Esophagus squamous epithelium (tissue), 5 donors: ENCODE measurements at regions not wholly inside any gene's neighbourhood (a gene's known extent, or its start where the extent isn't known, plus 50 kb on each side); places are given as distances from the start of the nearest gene placed in this dataset.
"Not testable (repeated sequence)": the region's sequence is repeated elsewhere in the genome, so short reads cannot be mapped to it uniquely, and the experiment has no call there.

Experiments
- DNase-seq: peaks from one replicate; lab custom pipeline; 2025; lab: John Stamatoyannopoulos, UW
- H3K27ac ChIP-seq, 4 donors: fragments of 200-600 bp; sonication (generic); one replicate each; pipeline ENCODE4 v1.5.1; 2016 to 2019; ENCODE audit warnings: mild to moderate bottlenecking in 1 of 4
- H3K27me3 ChIP-seq, 4 donors: fragments of 200-600 bp; sonication (generic); 1 replicate in 3 of 4; 2 replicates in 1 of 4; pipeline versions ENCODE4 v1.5.1 to v1.6.0; 2017 to 2021; ENCODE audit warnings: antibody characterized with exemption in 1 of 4
- H3K36me3 ChIP-seq, 3 donors: fragments of 200-600 bp; sonication (generic); one replicate each; pipeline ENCODE4 v1.5.1; 2016 to 2019
- H3K4me1 ChIP-seq, 3 donors: fragments of 200-600 bp; sonication (generic); one replicate each; pipeline ENCODE4 v1.5.1; 2017 to 2019
- H3K4me3 ChIP-seq, 4 donors: fragments of 200-600 bp; sonication (generic); 1 replicate in 3 of 4; 2 replicates in 1 of 4; pipeline ENCODE4 v1.5.1; 2016 to 2019; ENCODE audit warnings: mild to moderate bottlenecking in 2 of 4, moderate library complexity in 1 of 4
- H3K9me3 ChIP-seq, 3 donors: fragments of 200-600 bp; sonication (generic); one replicate each; pipeline ENCODE4 v1.5.1; 2016 to 2019
- POLR2A ChIP-seq, 4 donors: fragments of 450-650 bp; IDR thresholded peaks; one replicate each; pipeline ENCODE4 v1.6.1; 2017; ENCODE audit warnings: antibody characterized with exemption in 4 of 4, mild to moderate bottlenecking in 4 of 4, moderate library complexity in 3 of 4
- WGBS, 2 donors: methylation state at CpG; one replicate each; pipeline ENCODE4 v1.1.5; 2018; 5-methylcytosine and 5-hydroxymethylcytosine counted together
- intact Hi-C: fragments of 100-400 bp; cut with DNase I; formaldehyde crosslinking; loops from one replicate; pipeline ENCODE4 v1.15.0; 2022
- TF ChIP-seq, protein P1 (sequence below), 6 experiments: fragments of 450-650 bp in 4 of 6; fragments of 200-600 bp in 2 of 6; sonication (generic) in 2 of 6; IDR thresholded peaks; one replicate each; pipeline ENCODE4 v1.5.1; 2016 to 2019; ENCODE audit warnings: antibody characterized with exemption in 6 of 6, mild to moderate bottlenecking in 4 of 6, moderate library complexity in 4 of 6
- donor health status: DM: yes; HTN: yes; CAD: no.

DNA sequence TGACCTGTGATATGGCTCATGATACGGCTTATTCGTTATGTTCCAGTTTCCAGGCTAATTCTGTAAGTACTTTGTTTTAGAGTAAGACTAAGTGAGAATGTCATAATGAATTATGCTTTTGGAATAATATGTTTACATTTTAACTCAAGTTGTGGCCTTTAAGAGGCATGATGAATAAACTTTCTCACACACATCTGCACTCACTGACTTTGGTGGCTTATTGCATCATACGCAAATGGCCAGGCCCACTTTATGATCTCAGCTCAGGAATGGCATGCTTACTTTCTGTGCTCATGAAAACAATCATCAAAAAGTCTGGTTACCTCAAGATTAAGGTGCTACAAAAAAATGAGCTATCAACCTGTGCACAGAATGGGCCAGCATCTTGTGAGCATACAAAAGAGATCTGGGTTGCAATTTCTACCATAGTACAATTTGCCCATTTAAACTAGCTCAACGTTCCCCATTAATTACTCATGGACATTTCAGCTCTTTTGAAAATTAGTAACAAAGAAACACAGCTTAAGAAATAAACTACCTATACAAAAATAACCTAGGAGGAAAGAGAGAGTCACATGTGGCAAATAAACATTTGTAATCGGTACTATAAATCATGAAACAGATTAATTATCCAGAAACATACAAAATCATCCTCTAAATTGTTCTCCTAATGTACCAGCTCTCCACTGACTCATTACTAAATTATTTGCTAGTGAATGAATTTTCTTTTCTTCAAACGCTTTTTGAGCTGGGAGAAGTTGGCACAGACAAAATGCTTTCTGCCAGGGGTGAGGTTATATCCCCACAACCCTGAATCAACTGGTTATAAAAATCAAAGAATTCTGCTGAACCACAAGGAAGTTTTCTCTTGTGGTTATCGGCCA is 439.0 kb upstream of the ADAMTS9 start:
- Histone ChIP-seq H3K4me3 (no peak overlapping the region), H3K36me3 (no peaks in the 10 kb centered on the region), H3K4me1 (no peaks in the 10 kb centered on the region), H3K27me3 (no peaks in the 10 kb centered on the region), H3K9me3 (no peaks in the 10 kb centered on the region), H3K27ac (peak overlapping the region in 2 of 4 donors; percentile 0 to 26)
- TF ChIP-seq POLR2A (IDR thresholded peaks at IDR 0.05), result no peak
- TF ChIP-seq, protein P1, sequence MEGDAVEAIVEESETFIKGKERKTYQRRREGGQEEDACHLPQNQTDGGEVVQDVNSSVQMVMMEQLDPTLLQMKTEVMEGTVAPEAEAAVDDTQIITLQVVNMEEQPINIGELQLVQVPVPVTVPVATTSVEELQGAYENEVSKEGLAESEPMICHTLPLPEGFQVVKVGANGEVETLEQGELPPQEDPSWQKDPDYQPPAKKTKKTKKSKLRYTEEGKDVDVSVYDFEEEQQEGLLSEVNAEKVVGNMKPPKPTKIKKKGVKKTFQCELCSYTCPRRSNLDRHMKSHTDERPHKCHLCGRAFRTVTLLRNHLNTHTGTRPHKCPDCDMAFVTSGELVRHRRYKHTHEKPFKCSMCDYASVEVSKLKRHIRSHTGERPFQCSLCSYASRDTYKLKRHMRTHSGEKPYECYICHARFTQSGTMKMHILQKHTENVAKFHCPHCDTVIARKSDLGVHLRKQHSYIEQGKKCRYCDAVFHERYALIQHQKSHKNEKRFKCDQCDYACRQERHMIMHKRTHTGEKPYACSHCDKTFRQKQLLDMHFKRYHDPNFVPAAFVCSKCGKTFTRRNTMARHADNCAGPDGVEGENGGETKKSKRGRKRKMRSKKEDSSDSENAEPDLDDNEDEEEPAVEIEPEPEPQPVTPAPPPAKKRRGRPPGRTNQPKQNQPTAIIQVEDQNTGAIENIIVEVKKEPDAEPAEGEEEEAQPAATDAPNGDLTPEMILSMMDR (IDR thresholded peaks at IDR 0.05), result no peak
- DNase-seq, result no peak
- 40 to 41% methylated on average over 7 of the region's 7 CpGs for WGBS, 2 donors
- intact Hi-C loops, result no loop called here

DNA sequence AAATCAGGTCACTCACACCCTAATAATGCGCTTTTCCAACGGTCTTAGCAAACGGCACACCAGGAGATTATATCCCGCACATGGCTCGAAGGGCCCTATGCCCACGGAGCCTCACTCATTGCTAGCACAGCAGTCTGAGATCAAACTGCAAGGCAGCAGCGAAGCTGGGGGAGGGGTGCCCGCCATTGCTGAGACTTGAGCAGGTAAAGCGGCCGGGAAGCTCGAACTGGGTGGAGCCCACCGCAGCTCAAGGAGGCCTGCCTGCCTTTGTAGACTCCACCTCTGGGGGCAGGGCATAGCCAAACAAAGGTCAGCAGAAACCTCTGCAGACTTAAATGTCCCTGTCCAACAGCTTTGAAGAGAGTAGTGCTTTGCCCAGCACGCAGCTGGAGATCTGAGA is 432.4 kb upstream of the ADAMTS9 start:
- H3K9me3 ChIP-seq, result peaks cover 0 to 11% (median 9%) of the 10 kb centered on the region in 3 donors
- H3K36me3 ChIP-seq, H3K27me3 ChIP-seq, intact Hi-C loops, H3K4me3 ChIP-seq, DNase-seq, H3K4me1 ChIP-seq, H3K27ac ChIP-seq: not testable (repeated sequence)
- 88 to 100% methylated on average over 5 to 13 of the region's 13 CpGs for WGBS, 2 donors

DNA sequence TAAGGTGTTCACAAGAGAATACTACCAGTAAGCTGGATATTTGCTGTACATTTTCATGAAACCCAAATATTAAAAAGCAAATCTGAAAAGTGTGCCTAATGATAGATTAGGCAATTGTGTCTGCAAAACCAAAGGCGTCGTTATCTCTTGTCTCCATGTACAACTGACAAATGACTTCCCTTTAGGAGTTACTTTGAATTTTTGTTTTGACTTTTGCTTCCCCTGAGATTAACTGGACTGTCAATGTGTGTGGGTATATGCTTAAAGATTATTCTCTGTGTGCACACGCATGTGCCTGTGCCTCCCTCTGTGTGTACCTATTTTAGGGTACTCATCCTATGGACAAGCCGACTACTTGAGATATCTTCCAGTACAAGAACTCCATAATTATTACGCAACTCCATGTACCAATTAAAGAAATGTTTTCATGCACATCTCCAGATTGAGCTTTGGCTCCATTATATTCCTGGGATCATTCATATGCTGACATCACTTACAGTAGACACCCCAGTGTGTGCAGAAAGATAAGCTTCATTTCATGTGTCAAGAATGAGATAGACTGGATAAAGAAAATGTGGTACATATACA is 431.2 kb upstream of the ADAMTS9 start:
- TF ChIP-seq, protein P1 (IDR thresholded peaks at IDR 0.05), result no peak
- no peak for TF ChIP-seq POLR2A (IDR thresholded peaks at IDR 0.05)
- Histone ChIP-seq H3K27me3 (no peaks in the 10 kb centered on the region), H3K9me3 (peaks cover 0 to 11% (median 9%) of the 10 kb centered on the region in 3 donors), H3K4me1 (no peaks in the 10 kb centered on the region), H3K36me3 (no peaks in the 10 kb centered on the region), H3K4me3 (no peak overlapping the region), H3K27ac (no peak overlapping the region)
- WGBS, 2 donors, result 84 to 93% methylated on average over 5 of the region's 5 CpGs
- no peak for DNase-seq
- intact Hi-C loops, result no loop called here

DNA sequence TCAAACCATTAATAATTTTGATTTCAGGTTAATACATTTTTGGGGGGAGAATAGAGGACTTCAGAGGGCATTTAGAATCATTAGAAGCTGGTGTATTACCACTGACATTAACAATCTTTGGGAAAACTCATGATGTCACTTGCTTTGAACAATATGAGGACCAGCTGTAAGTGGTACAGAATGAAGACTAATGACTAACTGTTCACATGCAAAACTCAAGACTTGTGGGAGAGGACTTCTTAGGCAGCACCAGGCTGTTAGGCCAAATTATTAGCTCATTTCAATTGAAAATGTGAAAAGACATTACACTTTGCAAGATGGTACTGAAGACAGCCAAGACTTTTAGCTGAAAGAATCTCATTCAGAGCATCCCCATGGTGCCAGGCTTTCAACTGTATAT is 426.2 kb upstream of the ADAMTS9 start:
- no peak for TF ChIP-seq POLR2A (IDR thresholded peaks at IDR 0.05)
- TF ChIP-seq, protein P1 (IDR thresholded peaks at IDR 0.05), result no peak
- H3K27me3 ChIP-seq, result no peaks in the 10 kb centered on the region
- H3K36me3 ChIP-seq, result no peaks in the 10 kb centered on the region
- no peaks in the 10 kb centered on the region for H3K4me1 ChIP-seq
- intact Hi-C loops, result no loop called here
- DNase-seq, result no peak
- H3K4me3 ChIP-seq, result no peak overlapping the region
- H3K9me3 ChIP-seq, result no peaks in the 10 kb centered on the region
- H3K27ac ChIP-seq, result no peak overlapping the region

DNA sequence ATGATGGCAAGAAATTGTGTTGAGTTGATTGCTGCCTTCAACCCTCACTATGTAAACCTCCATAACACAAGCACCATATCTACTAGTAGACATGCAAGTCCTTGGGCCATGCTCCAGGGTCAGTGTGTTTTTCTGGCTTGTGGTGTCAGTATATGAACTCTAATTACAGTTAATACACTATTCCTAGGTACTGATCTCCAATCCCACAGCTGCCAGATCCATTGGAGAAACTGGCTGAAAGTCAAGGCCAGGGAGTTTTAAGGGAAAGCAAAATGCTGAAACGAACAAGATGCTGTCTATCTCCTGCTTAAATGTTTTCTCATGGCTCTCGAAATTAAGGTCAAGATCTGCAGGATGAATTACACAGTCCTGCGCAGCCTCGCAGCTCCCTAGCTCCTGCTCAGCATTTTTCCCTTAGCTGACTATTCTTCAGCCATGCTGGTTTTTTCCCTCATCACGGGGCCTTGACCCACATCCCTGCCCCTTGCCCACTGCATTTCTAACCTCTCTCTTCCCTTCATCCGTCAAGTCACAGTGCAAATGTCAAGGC is 425.0 kb upstream of the ADAMTS9 start:
- TF ChIP-seq POLR2A (IDR thresholded peaks at IDR 0.05), result no peak
- TF ChIP-seq, protein P1 (IDR thresholded peaks at IDR 0.05), result no peak
- Histone ChIP-seq H3K4me1 (no peaks in the 10 kb centered on the region), H3K27me3 (no peaks in the 10 kb centered on the region), H3K9me3 (no peaks in the 10 kb centered on the region), H3K27ac (no peak overlapping the region), H3K4me3 (no peak overlapping the region), H3K36me3 (no peaks in the 10 kb centered on the region)
- no peak for DNase-seq
- intact Hi-C loops, result no loop called here
- WGBS, 2 donors, result 79 to 83% methylated on average over 6 of the region's 6 CpGs
